ENCODE measurements at regions not wholly inside any gene's neighbourhood (a gene's known extent, or its start where the extent isn't known, plus 50 kb on each side); places are given as distances from the start of the nearest gene placed in this dataset.

- no peak for TF ChIP-seq POLR2A (IDR thresholded peaks at IDR 0.05; ENCODE audit: control extremely low read depth in 1 of 2, low read depth in 2 of 2, low read length in 2 of 2)
- no peak for TF ChIP-seq CEBPB (IDR thresholded peaks at IDR 0.05; ENCODE audit: low read depth, low read length)
- no peak for TF ChIP-seq CTCF (IDR thresholded peaks at IDR 0.05; ENCODE audit: control extremely low read depth in 1 of 3, insufficient read depth in 1 of 3, low read depth in 1 of 3, low read length in 3 of 3)
- TF ChIP-seq GABPA (IDR thresholded peaks at IDR 0.05; ENCODE audit: borderline replicate concordance, insufficient read depth, low read length): no peak
- TF ChIP-seq TAF7 (optimal IDR thresholded peaks at IDR 0.05; ENCODE audit: borderline replicate concordance, low read depth, low read length): no peak
- TF ChIP-seq EZH2 (IDR thresholded peaks at IDR 0.05; ENCODE audit: low read depth, low read length, severe bottlenecking): no peak
- no peak for TF ChIP-seq CREB1 (IDR thresholded peaks at IDR 0.05)
- no peak for TF ChIP-seq CTBP2 (IDR thresholded peaks at IDR 0.05; ENCODE audit: borderline replicate concordance, insufficient read depth, insufficient read length, low read length)
- no peak for TF ChIP-seq ATF3 (IDR thresholded peaks at IDR 0.05; ENCODE audit: insufficient read depth, low read depth, low read length)
- TF ChIP-seq KDM1A (IDR thresholded peaks at IDR 0.05; ENCODE audit: borderline replicate concordance, low read length): no peak
- no peak for TF ChIP-seq BCL11A (IDR thresholded peaks at IDR 0.05; ENCODE audit: low read depth in 2 of 2, low read length in 2 of 2)
- TF ChIP-seq CHD7 (IDR thresholded peaks at IDR 0.05; ENCODE audit: insufficient replicate concordance, low read length): no peak
- no peak for TF ChIP-seq USF2 (IDR thresholded peaks at IDR 0.05; ENCODE audit: low read length)
- no peak for TF ChIP-seq JUND (IDR thresholded peaks at IDR 0.05; ENCODE audit: low read length)
Observed at GRCh38 chr18:76668119-76668518, 154.2 kb upstream of the ZNF236 start.

All from H1 (cell line).